Midbrain (tissue), 1 donor: ENCODE measurements at regions not wholly inside any gene's neighbourhood (a gene's known extent, or its start where the extent isn't known, plus 50 kb on each side); places are given as distances from the start of the nearest gene placed in this dataset.

Experiments used
- DNase-seq: peaks from one replicate; lab custom pipeline; 2025; lab: John Stamatoyannopoulos, UW

GRCh38 chr14:84527706-84528105 lies 1002.2 kb upstream of the FLRT2 start:
- no peak for DNase-seq

- no peak for DNase-seq
These were observed 997.9 kb upstream of the FLRT2 start for GRCh38 chr14:84532016-84532415.

GRCh38 chr14:84533181-84533725 lies 996.7 kb upstream of the FLRT2 start:
- no peak for DNase-seq

- DNase-seq, result no peak
These were observed 996.2 kb upstream of the FLRT2 start for GRCh38 chr14:84533791-84534190.

- DNase-seq, result no peak
These were observed 994.5 kb upstream of the FLRT2 start for GRCh38 chr14:84535484-84535883.

- DNase-seq, result no peak
These were observed 994.0 kb upstream of the FLRT2 start for GRCh38 chr14:84535976-84536375.

GRCh38 chr14:84541018-84541417 lies 988.9 kb upstream of the FLRT2 start:
- no peak for DNase-seq

- DNase-seq, result peak; percentile 9
These were observed 986.1 kb upstream of the FLRT2 start for GRCh38 chr14:84543859-84544258.

GRCh38 chr14:84544486-84545131 lies 985.3 kb upstream of the FLRT2 start:
- no peak for DNase-seq

GRCh38 chr14:84546236-84546635 lies 983.7 kb upstream of the FLRT2 start:
- DNase-seq, result no peak

- no peak for DNase-seq
These were observed 975.8 kb upstream of the FLRT2 start for GRCh38 chr14:84554136-84554535.

GRCh38 chr14:84555493-84555892 lies 974.5 kb upstream of the FLRT2 start:
- DNase-seq, result no peak

- DNase-seq, result no peak
These were observed 963.8 kb upstream of the FLRT2 start for GRCh38 chr14:84566109-84566508.

- no peak for DNase-seq
These were observed 954.3 kb upstream of the FLRT2 start for GRCh38 chr14:84575681-84576080.

GRCh38 chr14:84579292-84579691 lies 950.7 kb upstream of the FLRT2 start:
- DNase-seq, result no peak

GRCh38 chr14:84581041-84581440 lies 948.9 kb upstream of the FLRT2 start:
- no peak for DNase-seq

- DNase-seq, result no peak
These were observed 945.4 kb upstream of the FLRT2 start for GRCh38 chr14:84584511-84584910.

GRCh38 chr14:84591827-84592445 lies 938.0 kb upstream of the FLRT2 start:
- no peak for DNase-seq

- no peak for DNase-seq
These were observed 937.2 kb upstream of the FLRT2 start for GRCh38 chr14:84592770-84593169.

GRCh38 chr14:84610086-84610485 lies 919.9 kb upstream of the FLRT2 start:
- DNase-seq, result no peak

- no peak for DNase-seq
These were observed 907.6 kb upstream of the FLRT2 start for GRCh38 chr14:84622357-84622756.

- no peak for DNase-seq
These were observed 886.5 kb upstream of the FLRT2 start for GRCh38 chr14:84643446-84643845.

- no peak for DNase-seq
These were observed 883.0 kb upstream of the FLRT2 start for GRCh38 chr14:84646786-84647500.
